GM23338 (cell line): ENCODE measurements at regions not wholly inside any gene's neighbourhood (a gene's known extent, or its start where the extent isn't known, plus 50 kb on each side); places are given as distances from the start of the nearest gene placed in this dataset.

Source experiments
- EZH2 ChIP-seq: fragments of 200-600 bp; sonication (generic); IDR thresholded peaks from one replicate; pipeline ENCODE4 v1.8.0; 2017; ENCODE audit warnings: antibody characterized with exemption, mild to moderate bottlenecking, low read depth; ENCODE audit not compliant: unreplicated experiment
- EZH2phosphoT487 ChIP-seq: fragments of 200-600 bp; sonication (generic); IDR thresholded peaks from one replicate; pipeline ENCODE4 v1.8.1; 2018; ENCODE audit warnings: antibody characterized with exemption; ENCODE audit not compliant: unreplicated experiment
- NANOG ChIP-seq: IDR thresholded peaks from 2 replicates; pipeline ENCODE4 v1.6.1; 2016; ENCODE audit warnings: antibody characterized with exemption, borderline replicate concordance
- POLR2AphosphoS5 ChIP-seq: IDR thresholded peaks from 2 replicates; pipeline ENCODE4 v1.6.1; 2016; ENCODE audit warnings: antibody characterized with exemption, low read depth
- STAT1 ChIP-seq: IDR thresholded peaks from one replicate; pipeline ENCODE4 v1.6.1; 2016; ENCODE audit warnings: antibody characterized with exemption; ENCODE audit not compliant: unreplicated experiment
- ZNF331 ChIP-seq: fragments of 250-450 bp; sonication (Bioruptor Pico); IDR thresholded peaks from 2 replicates; pipeline ENCODE4 v1.5.0; 2020; ENCODE audit warnings: low read depth, mild to moderate bottlenecking, moderate library complexity
- TF ChIP-seq, protein P1 (sequence below), 2 experiments: fragments of 200-600 bp in 1 of 2; sonication (generic) in 1 of 2; conservative IDR thresholded peaks; 2 replicates each; pipeline versions ENCODE4 v1.5.1 to v1.6.1; 2016 to 2017; ENCODE audit warnings: antibody characterized with exemption in 2 of 2, low read depth in 2 of 2, mild to moderate bottlenecking in 2 of 2, moderate library complexity in 1 of 2
- TF ChIP-seq, protein P2 (sequence below): IDR thresholded peaks from one replicate; pipeline ENCODE4 v1.6.1; 2018; ENCODE audit warnings: antibody characterized with exemption; ENCODE audit not compliant: unreplicated experiment

DNA sequence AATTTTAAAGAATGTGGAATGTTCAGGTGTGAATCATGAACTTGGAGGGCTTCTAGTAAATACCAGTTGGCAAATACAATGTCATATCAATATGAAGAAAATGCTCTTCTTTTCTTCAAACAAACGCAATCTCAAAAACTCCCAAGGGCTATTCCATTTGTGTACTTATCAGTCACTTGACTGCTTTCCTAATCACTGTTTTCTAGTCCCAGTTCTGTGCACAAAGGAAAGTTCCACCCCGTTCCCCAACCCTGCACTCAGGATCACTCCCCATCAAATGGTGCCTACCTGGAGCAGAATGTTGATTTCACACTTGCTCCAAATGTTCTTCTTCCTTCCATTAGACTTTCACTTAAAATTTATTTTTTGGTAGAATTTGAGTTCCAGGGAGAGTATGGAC is 92.6 kb upstream of the RFC3 start:
- TF ChIP-seq, protein P1, sequence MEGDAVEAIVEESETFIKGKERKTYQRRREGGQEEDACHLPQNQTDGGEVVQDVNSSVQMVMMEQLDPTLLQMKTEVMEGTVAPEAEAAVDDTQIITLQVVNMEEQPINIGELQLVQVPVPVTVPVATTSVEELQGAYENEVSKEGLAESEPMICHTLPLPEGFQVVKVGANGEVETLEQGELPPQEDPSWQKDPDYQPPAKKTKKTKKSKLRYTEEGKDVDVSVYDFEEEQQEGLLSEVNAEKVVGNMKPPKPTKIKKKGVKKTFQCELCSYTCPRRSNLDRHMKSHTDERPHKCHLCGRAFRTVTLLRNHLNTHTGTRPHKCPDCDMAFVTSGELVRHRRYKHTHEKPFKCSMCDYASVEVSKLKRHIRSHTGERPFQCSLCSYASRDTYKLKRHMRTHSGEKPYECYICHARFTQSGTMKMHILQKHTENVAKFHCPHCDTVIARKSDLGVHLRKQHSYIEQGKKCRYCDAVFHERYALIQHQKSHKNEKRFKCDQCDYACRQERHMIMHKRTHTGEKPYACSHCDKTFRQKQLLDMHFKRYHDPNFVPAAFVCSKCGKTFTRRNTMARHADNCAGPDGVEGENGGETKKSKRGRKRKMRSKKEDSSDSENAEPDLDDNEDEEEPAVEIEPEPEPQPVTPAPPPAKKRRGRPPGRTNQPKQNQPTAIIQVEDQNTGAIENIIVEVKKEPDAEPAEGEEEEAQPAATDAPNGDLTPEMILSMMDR (conservative IDR thresholded peaks at IDR 0.05; ENCODE audit: low read depth in 2 of 2), result no peak
- TF ChIP-seq POLR2AphosphoS5, result no peak
- TF ChIP-seq, protein P2, sequence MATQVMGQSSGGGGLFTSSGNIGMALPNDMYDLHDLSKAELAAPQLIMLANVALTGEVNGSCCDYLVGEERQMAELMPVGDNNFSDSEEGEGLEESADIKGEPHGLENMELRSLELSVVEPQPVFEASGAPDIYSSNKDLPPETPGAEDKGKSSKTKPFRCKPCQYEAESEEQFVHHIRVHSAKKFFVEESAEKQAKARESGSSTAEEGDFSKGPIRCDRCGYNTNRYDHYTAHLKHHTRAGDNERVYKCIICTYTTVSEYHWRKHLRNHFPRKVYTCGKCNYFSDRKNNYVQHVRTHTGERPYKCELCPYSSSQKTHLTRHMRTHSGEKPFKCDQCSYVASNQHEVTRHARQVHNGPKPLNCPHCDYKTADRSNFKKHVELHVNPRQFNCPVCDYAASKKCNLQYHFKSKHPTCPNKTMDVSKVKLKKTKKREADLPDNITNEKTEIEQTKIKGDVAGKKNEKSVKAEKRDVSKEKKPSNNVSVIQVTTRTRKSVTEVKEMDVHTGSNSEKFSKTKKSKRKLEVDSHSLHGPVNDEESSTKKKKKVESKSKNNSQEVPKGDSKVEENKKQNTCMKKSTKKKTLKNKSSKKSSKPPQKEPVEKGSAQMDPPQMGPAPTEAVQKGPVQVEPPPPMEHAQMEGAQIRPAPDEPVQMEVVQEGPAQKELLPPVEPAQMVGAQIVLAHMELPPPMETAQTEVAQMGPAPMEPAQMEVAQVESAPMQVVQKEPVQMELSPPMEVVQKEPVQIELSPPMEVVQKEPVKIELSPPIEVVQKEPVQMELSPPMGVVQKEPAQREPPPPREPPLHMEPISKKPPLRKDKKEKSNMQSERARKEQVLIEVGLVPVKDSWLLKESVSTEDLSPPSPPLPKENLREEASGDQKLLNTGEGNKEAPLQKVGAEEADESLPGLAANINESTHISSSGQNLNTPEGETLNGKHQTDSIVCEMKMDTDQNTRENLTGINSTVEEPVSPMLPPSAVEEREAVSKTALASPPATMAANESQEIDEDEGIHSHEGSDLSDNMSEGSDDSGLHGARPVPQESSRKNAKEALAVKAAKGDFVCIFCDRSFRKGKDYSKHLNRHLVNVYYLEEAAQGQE, result no peak
- TF ChIP-seq EZH2, result no peak
- TF ChIP-seq STAT1, result no peak
- TF ChIP-seq NANOG, result no peak
- TF ChIP-seq ZNF331 (CRISPR knock-in tag), result no peak
- no peak for TF ChIP-seq EZH2phosphoT487
